Stomach (tissue), 8 donors: ENCODE measurements at regions not wholly inside any gene's neighbourhood (a gene's known extent, or its start where the extent isn't known, plus 50 kb on each side); places are given as distances from the start of the nearest gene placed in this dataset.

Experiments used
- DNase-seq, 2 donors: peaks; one replicate each; pipeline versions ENCODE4 v3.0.0 to v3.0.0-alpha.2; 2013 to 2019
- H3K27ac ChIP-seq, 5 donors: fragments of 200-600 bp in 4 of 5; sonication (generic) in 4 of 5; one replicate each; pipeline ENCODE4 v1.5.1; 2013 to 2019; ENCODE audit warnings: mild to moderate bottlenecking in 1 of 5, moderate library complexity in 1 of 5
- H3K27me3 ChIP-seq, 3 donors: fragments of 200-600 bp; sonication (generic); one replicate each; pipeline ENCODE4 v1.5.1; 2017 to 2019; ENCODE audit warnings: mixed run types in 1 of 3
- H3K36me3 ChIP-seq, 4 donors: fragments of 200-600 bp; sonication (generic); 1 replicate in 3 of 4; 2 replicates in 1 of 4; pipeline ENCODE4 v1.5.1; 2016 to 2019
- H3K4me1 ChIP-seq, 4 donors: fragments of 200-600 bp; sonication (generic); one replicate each; pipeline ENCODE4 v1.5.1; 2016 to 2019
- H3K4me3 ChIP-seq, 4 donors: fragments of 200-600 bp; sonication (generic) in 3 of 4; one replicate each; pipeline ENCODE4 v1.5.1; 2016 to 2019; ENCODE audit warnings: mild to moderate bottlenecking in 1 of 4
- H3K9me3 ChIP-seq, 4 donors: fragments of 200-600 bp; sonication (generic); one replicate each; pipeline ENCODE4 v1.5.1; 2016 to 2019
- EP300 ChIP-seq: sonication (generic); formaldehyde crosslinking; IDR thresholded peaks from one replicate; pipeline ENCODE4 v1.6.1; 2017; ENCODE audit warnings: antibody characterized with exemption
- POLR2A ChIP-seq, 4 donors: fragments of 450-650 bp; IDR thresholded peaks; one replicate each; pipeline ENCODE4 v1.6.1; 2016; ENCODE audit warnings: antibody characterized with exemption in 4 of 4, control low read depth in 2 of 4, mild to moderate bottlenecking in 1 of 4, moderate library complexity in 1 of 4
- POLR2AphosphoS5 ChIP-seq, 3 donors: sonication (generic); formaldehyde crosslinking; IDR thresholded peaks; one replicate each; pipeline ENCODE4 v1.6.1; 2016; ENCODE audit warnings: antibody characterized with exemption in 3 of 3
- WGBS, 5 donors: extraction: QIAGEN DNeasy Blood & Tissue Kit in 3 of 5; methylation state at CpG; one replicate each; pipeline versions ENCODE4 v1.1.5 to v1.1.7; 2013 to 2018; 5-methylcytosine and 5-hydroxymethylcytosine counted together
- intact Hi-C: fragments of 100-400 bp; cut with DNase I; formaldehyde crosslinking; loops from one replicate; pipeline ENCODE4 v1.15.1; 2023; ENCODE audit warnings: low total_unique reads
- TF ChIP-seq, protein P1 (sequence below), 7 experiments: fragments of 450-650 bp in 4 of 7; fragments of 200-600 bp in 3 of 7; sonication (generic) in 3 of 7; IDR thresholded peaks; one replicate each; pipeline ENCODE4 v1.5.1; 2016 to 2019; ENCODE audit warnings: antibody characterized with exemption in 7 of 7, control low read depth in 2 of 7, mild to moderate bottlenecking in 1 of 7
- donor health status: healthy with polysubstance abuse.
- donor health status: Bipolar disorder and iron deficiency.
- donor health status: healthy.

DNA sequence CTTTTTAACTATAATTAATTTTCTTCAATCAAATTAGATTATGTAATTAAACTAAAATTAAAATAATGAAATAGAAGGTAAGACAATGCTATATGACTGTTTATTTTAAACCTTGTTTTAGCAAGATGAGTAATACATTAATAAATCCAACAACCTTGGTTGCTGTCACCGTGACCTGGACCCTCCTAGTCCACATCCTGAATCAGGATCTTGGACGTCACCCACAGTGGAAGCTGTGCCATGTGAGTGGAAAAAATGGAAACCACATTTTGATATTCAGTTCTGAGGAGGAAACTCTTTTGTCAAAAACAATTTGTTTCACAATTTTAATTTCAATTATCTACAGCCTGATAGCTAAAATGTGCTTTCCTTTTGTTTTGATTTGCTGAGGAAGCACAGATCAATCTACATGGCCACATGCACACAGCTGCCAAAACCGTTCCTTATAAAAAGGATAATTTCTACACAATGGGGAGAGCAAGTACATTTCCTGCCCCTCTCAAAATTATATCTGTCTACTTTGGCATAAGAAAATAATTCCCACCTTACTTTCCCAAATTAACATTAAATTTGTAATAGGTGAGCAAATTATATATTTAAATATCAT, 255.5 kb downstream of the RASSF9 start:
- TF ChIP-seq POLR2AphosphoS5 (IDR thresholded peaks at IDR 0.05) (no peak), POLR2A (IDR thresholded peaks at IDR 0.05) (no peak), EP300 (no peak)
- TF ChIP-seq, protein P1, sequence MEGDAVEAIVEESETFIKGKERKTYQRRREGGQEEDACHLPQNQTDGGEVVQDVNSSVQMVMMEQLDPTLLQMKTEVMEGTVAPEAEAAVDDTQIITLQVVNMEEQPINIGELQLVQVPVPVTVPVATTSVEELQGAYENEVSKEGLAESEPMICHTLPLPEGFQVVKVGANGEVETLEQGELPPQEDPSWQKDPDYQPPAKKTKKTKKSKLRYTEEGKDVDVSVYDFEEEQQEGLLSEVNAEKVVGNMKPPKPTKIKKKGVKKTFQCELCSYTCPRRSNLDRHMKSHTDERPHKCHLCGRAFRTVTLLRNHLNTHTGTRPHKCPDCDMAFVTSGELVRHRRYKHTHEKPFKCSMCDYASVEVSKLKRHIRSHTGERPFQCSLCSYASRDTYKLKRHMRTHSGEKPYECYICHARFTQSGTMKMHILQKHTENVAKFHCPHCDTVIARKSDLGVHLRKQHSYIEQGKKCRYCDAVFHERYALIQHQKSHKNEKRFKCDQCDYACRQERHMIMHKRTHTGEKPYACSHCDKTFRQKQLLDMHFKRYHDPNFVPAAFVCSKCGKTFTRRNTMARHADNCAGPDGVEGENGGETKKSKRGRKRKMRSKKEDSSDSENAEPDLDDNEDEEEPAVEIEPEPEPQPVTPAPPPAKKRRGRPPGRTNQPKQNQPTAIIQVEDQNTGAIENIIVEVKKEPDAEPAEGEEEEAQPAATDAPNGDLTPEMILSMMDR (IDR thresholded peaks at IDR 0.05) = no peak
- peak in 1 of 2 donors; percentile 25 for DNase-seq
- no peak overlapping the region for H3K27ac ChIP-seq
- no peaks in the 10 kb centered on the region for H3K36me3 ChIP-seq
- intact Hi-C loops = no loop called here
- no peaks in the 10 kb centered on the region for H3K27me3 ChIP-seq
- no peaks in the 10 kb centered on the region for H3K9me3 ChIP-seq
- 51 to 68% (median 58%) methylated on average over 3 of the region's 3 CpGs for WGBS, 5 donors
- H3K4me3 ChIP-seq = no peak overlapping the region
- no peaks in the 10 kb centered on the region for H3K4me1 ChIP-seq

- DNase-seq = no peak
- TF ChIP-seq EP300 = no peak
- TF ChIP-seq POLR2AphosphoS5 (IDR thresholded peaks at IDR 0.05) = no peak
- no peak for TF ChIP-seq POLR2A (IDR thresholded peaks at IDR 0.05)
- TF ChIP-seq, protein P1 (IDR thresholded peaks at IDR 0.05) = no peak
- no peaks in the 10 kb centered on the region for H3K36me3 ChIP-seq
- WGBS, 5 donors = 89 to 96% (median 92%) methylated on average over 3 of the region's 3 CpGs
- H3K27ac ChIP-seq = no peak overlapping the region
- intact Hi-C loops = no loop called here
- H3K27me3 ChIP-seq = no peaks in the 10 kb centered on the region
- no peaks in the 10 kb centered on the region for H3K4me1 ChIP-seq
- no peaks in the 10 kb centered on the region for H3K9me3 ChIP-seq
- no peak overlapping the region for H3K4me3 ChIP-seq
Observed at GRCh38 chr12:85587158-85587557, 249.1 kb downstream of the RASSF9 start.

DNA sequence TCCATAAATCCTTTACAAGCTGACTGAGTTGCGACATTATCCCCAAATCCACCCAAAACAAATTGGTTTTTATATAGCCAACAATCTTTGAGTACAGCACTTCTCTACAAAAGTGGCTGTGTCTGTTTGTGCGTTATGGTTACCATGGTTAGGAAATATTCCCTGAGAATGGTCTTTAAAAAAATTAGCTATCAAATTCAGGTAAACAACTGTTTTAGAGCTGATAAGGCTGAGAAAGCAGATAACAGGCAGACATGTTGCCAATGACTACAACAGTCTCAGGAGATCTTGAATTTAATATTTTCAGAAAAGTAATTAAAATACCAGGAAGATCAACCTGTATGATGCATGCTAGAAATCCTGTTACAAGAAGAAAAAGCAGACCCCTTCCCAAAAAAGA, 248.0 kb downstream of the RASSF9 start:
- no peaks in the 10 kb centered on the region for H3K27me3 ChIP-seq
- H3K36me3 ChIP-seq = no peaks in the 10 kb centered on the region
- H3K27ac ChIP-seq = no peak overlapping the region
- TF ChIP-seq EP300 (no peak), POLR2AphosphoS5 (IDR thresholded peaks at IDR 0.05) (no peak), POLR2A (IDR thresholded peaks at IDR 0.05) (no peak)
- TF ChIP-seq, protein P1 (IDR thresholded peaks at IDR 0.05) = no peak
- 47 to 68% (median 52%) methylated on average over 2 of the region's 2 CpGs for WGBS, 5 donors
- H3K4me1 ChIP-seq = no peaks in the 10 kb centered on the region
- H3K4me3 ChIP-seq = no peak overlapping the region
- DNase-seq = peak in 1 of 2 donors; percentile 8
- intact Hi-C loops = no loop called here
- H3K9me3 ChIP-seq = no peaks in the 10 kb centered on the region

DNA sequence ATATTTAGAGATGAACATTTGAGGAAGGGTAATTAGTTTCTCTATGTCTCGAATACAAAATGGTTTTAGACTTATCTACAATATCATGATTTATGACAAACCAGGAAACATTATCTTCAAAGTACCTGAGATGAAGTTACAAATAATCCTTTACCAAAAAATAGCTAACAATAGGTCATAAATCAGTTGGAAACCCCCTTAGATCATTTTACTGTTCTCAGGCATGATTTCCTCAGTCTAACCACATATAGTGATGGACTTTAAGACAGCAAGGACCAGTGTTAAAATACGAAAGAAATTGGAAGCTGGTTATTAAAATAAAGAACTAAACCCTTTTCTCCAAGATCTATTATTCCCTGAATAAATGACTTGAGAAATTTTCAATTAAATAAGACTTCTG, 235.4 kb downstream of the RASSF9 start:
- Histone ChIP-seq H3K4me1 (no peaks in the 10 kb centered on the region), H3K36me3 (no peaks in the 10 kb centered on the region), H3K27ac (no peak overlapping the region), H3K27me3 (no peaks in the 10 kb centered on the region), H3K9me3 (peaks cover 0 to 14% (median 2%) of the 10 kb centered on the region in 4 donors), H3K4me3 (no peak overlapping the region)
- no peak for DNase-seq
- intact Hi-C loops = no loop called here
- 73 to 80% (median 77%) methylated on average over 2 of the region's 2 CpGs for WGBS, 5 donors
- TF ChIP-seq POLR2A (IDR thresholded peaks at IDR 0.05) (no peak), POLR2AphosphoS5 (IDR thresholded peaks at IDR 0.05) (no peak), EP300 (no peak)
- TF ChIP-seq, protein P1 (IDR thresholded peaks at IDR 0.05) = no peak
